Neutrophil (primary cell): ENCODE measurements at regions not wholly inside any gene's neighbourhood (a gene's known extent, or its start where the extent isn't known, plus 50 kb on each side); places are given as distances from the start of the nearest gene placed in this dataset.

Experiments used
- H3K27ac ChIP-seq: fragments of 200-600 bp; sonication (generic); 2 replicates; pipeline ENCODE4 v1.5.1; 2016; ENCODE audit warnings: mild to moderate bottlenecking, moderate library complexity
- H3K27me3 ChIP-seq: fragments of 200-600 bp; sonication (generic); 2 replicates; pipeline ENCODE4 v1.6.0; 2016; ENCODE audit warnings: mild to moderate bottlenecking
- H3K36me3 ChIP-seq: fragments of 200-600 bp; sonication (generic); 2 replicates; pipeline ENCODE4 v1.5.1; 2017
- H3K4me1 ChIP-seq, 2 experiments: fragments of 200-600 bp in 1 of 2; sonication (generic) in 1 of 2; 1 replicate in 1 of 2; 2 replicates in 1 of 2; pipeline versions ENCODE4 v1.5.1 to v1.6.1; 2013 to 2016; ENCODE audit warnings: low read depth in 1 of 2, low read length in 1 of 2, mild to moderate bottlenecking in 1 of 2, moderate library complexity in 1 of 2; ENCODE audit not compliant: control insufficient read depth in 1 of 2, insufficient read depth in 1 of 2
- H3K4me3 ChIP-seq, 2 experiments: fragments of 200-600 bp in 1 of 2; sonication (generic) in 1 of 2; 1 replicate in 1 of 2; 2 replicates in 1 of 2; pipeline ENCODE4 v1.5.1; 2013 to 2016; ENCODE audit warnings: low read depth in 1 of 2, low read length in 1 of 2, mild to moderate bottlenecking in 1 of 2, moderate library complexity in 1 of 2
- H3K9me3 ChIP-seq: fragments of 200-600 bp; sonication (generic); 2 replicates; pipeline ENCODE4 v1.5.1; 2016
- TF ChIP-seq, protein P1 (sequence below): fragments of 200-600 bp; sonication (generic); IDR thresholded peaks from 2 replicates; pipeline ENCODE4 v1.5.1; 2016; ENCODE audit warnings: antibody characterized with exemption

DNA sequence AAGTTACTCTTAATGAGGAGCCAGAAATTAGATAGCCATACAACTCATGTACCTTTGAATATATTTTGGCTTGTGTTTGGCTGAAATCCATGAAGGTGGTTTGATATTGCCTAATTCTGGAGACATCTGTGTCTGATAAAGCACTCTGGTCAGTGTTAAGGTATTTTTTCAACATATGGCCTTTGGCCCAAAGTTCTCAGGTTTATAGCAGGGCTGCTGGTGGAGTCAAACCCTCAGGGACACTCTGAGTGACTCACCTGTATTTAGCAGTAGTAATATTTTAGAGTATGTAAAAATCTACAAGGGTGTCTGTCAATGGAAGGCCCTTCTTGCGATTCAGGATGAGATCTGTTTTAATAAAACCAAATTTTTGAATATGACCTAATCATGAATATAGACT lies 666.5 kb downstream of the SLC4A3 start:
- H3K27ac ChIP-seq: no peak overlapping the region
- H3K4me3 ChIP-seq: no peak overlapping the region
- H3K27me3 ChIP-seq: no peaks in the 10 kb centered on the region
- H3K36me3 ChIP-seq: no peaks in the 10 kb centered on the region
- no peaks in the 10 kb centered on the region for H3K9me3 ChIP-seq
- no peaks in the 10 kb centered on the region for H3K4me1 ChIP-seq
- TF ChIP-seq, protein P1, sequence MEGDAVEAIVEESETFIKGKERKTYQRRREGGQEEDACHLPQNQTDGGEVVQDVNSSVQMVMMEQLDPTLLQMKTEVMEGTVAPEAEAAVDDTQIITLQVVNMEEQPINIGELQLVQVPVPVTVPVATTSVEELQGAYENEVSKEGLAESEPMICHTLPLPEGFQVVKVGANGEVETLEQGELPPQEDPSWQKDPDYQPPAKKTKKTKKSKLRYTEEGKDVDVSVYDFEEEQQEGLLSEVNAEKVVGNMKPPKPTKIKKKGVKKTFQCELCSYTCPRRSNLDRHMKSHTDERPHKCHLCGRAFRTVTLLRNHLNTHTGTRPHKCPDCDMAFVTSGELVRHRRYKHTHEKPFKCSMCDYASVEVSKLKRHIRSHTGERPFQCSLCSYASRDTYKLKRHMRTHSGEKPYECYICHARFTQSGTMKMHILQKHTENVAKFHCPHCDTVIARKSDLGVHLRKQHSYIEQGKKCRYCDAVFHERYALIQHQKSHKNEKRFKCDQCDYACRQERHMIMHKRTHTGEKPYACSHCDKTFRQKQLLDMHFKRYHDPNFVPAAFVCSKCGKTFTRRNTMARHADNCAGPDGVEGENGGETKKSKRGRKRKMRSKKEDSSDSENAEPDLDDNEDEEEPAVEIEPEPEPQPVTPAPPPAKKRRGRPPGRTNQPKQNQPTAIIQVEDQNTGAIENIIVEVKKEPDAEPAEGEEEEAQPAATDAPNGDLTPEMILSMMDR: no peak

DNA sequence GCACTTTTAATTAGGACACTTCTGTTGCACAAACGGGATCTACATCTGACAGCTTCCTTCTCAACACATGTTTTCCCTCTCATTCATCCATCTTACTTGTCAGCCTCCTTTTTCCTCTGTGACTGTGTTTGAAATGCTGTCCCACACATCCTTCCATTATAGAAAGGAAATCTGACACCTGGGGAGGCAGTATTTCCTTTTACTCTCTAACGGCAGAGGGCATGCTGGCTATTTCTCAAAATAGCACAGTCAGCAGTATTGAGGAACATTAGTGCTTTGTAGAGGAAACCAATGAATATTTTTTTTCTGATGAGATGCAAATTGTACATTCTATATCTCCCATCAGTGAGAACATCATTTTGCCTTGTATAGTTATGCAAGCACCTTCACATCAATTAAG lies 668.7 kb downstream of the SLC4A3 start:
- Histone ChIP-seq H3K4me3 (no peak overlapping the region), H3K27me3 (no peaks in the 10 kb centered on the region), H3K9me3 (no peaks in the 10 kb centered on the region), H3K27ac (no peak overlapping the region), H3K4me1 (no peaks in the 10 kb centered on the region), H3K36me3 (no peaks in the 10 kb centered on the region)
- TF ChIP-seq, protein P1: no peak

DNA sequence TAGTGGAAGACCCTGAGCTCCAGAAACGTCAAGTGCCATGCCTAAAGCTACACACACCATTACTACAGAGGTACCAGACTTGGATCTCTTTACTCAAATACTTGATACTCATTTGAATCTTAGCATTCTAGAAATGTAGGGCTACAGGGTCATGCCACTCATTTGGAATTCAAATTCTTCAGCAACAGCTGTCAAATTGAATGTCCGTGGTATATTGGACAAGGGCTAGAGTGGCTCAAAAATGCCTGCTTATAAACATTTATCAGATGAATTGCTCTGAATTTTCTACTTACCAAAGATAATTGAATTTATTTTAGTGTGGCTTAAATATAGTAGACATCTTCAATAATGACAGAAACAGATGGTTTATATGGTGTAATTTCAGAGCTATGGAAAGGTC lies 669.7 kb downstream of the SLC4A3 start:
- H3K27ac ChIP-seq: no peak overlapping the region
- TF ChIP-seq, protein P1: no peak
- no peaks in the 10 kb centered on the region for H3K4me1 ChIP-seq
- H3K36me3 ChIP-seq: no peaks in the 10 kb centered on the region
- no peaks in the 10 kb centered on the region for H3K27me3 ChIP-seq
- H3K4me3 ChIP-seq: no peak overlapping the region
- no peaks in the 10 kb centered on the region for H3K9me3 ChIP-seq

DNA sequence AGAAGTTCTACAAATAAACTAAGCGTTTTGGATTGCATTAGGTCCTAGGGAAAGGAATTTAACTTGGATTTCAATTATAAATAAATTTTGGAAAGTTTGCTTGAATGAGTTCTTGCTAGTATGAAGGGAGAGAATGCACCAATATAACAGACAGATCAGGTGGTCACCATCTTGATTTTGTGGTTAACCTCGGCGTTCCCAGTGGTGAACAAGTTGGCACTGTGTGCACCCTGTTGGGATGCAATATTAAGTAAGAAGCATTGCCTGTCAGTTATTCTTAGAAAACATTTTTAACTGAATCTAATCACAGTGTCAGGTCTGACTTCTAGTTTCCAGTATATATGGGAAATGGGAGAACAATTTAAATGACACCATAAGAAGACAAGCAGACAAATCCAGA lies 673.4 kb downstream of the SLC4A3 start:
- H3K4me1 ChIP-seq: no peaks in the 10 kb centered on the region
- TF ChIP-seq, protein P1: no peak
- H3K27me3 ChIP-seq: no peaks in the 10 kb centered on the region

DNA sequence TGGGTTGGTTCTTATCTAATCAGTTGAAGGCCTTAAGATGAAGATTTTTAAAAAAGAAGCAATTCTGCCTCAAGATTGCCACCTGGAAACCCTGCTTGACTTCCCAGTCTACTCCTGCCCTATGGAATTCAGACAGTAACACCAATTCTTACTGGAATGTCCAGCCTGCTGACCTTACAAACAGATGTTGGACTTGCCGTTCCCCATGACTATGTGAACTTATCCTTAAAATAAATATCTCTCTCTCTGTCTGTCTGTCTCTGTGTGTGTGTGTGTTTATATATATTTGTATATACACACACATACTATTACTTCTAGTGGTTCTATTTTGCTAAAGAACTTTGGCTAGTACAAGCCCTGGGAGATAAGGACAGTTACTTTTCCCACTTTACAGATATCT lies 675.3 kb downstream of the SLC4A3 start:
- TF ChIP-seq, protein P1: no peak
- H3K4me3 ChIP-seq: no peak overlapping the region
- no peaks in the 10 kb centered on the region for H3K9me3 ChIP-seq
- H3K36me3 ChIP-seq: no peaks in the 10 kb centered on the region
- H3K27ac ChIP-seq: no peak overlapping the region
- H3K4me1 ChIP-seq: no peaks in the 10 kb centered on the region
- no peaks in the 10 kb centered on the region for H3K27me3 ChIP-seq

More for the DNA sequence above, 673.4 kb downstream of the SLC4A3 start:
- Histone ChIP-seq H3K9me3 (no peaks in the 10 kb centered on the region), H3K36me3 (no peaks in the 10 kb centered on the region), H3K4me3 (no peak overlapping the region), H3K27ac (no peak overlapping the region)

DNA sequence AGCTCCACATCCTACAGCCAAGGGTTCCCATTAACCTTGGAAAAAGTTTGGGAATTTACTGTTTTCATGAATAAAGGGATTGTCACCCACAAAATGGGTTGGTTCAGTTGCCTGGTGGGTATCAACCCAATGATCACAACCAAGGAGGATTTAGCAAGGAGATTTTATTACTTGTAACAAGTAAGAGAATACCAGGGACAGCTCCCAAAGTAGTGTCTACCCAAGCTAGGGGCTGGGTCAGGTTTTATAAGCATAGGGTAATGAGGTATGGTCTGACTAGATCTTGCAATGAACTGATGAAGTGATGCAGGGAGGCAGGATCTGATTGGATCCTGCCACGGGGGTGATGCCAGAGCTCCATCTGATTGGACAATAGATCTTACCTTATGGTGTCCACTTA lies 681.8 kb downstream of the SLC4A3 start:
- no peaks in the 10 kb centered on the region for H3K27me3 ChIP-seq
- H3K4me3 ChIP-seq: no peak overlapping the region
- H3K9me3 ChIP-seq: no peaks in the 10 kb centered on the region
- H3K27ac ChIP-seq: no peak overlapping the region
- TF ChIP-seq, protein P1: no peak
- H3K36me3 ChIP-seq: no peaks in the 10 kb centered on the region
- H3K4me1 ChIP-seq: no peaks in the 10 kb centered on the region
